K562 (cell line): ENCODE measurements at regions not wholly inside any gene's neighbourhood (a gene's known extent, or its start where the extent isn't known, plus 50 kb on each side); places are given as distances from the start of the nearest gene placed in this dataset.

Experiments used
- CCNT2 ChIP-seq: IDR thresholded peaks from 2 replicates; pipeline ENCODE4 v1.6.1; 2011; ENCODE audit warnings: borderline replicate concordance, low read depth, mild to moderate bottlenecking, moderate library complexity, mixed read lengths, low read length; ENCODE audit not compliant: insufficient read length; ENCODE audit errors: extremely low read depth
- FUS ChIP-seq: fragments of 200-400 bp; formaldehyde crosslinking; optimal IDR thresholded peaks from 2 replicates; pipeline ENCODE3; 2017; ENCODE audit warnings: low read depth, low read length
- MTA1 ChIP-seq: fragments of 450-650 bp; IDR thresholded peaks from 2 replicates; pipeline ENCODE4 v1.6.1; 2017; ENCODE audit warnings: borderline replicate concordance
- MXI1 ChIP-seq: IDR thresholded peaks from 2 replicates; pipeline ENCODE4 v1.6.1; 2011; ENCODE audit warnings: low read depth, mild to moderate bottlenecking, improper control_type of control experiment, low read length
- NR1H2 ChIP-seq: sonication (generic); formaldehyde crosslinking; IDR thresholded peaks from 2 replicates; pipeline ENCODE4 v1.4.0; 2020; ENCODE audit warnings: mild to moderate bottlenecking, missing genetic modification reagents
- RBFOX2 ChIP-seq: fragments of 200-400 bp; formaldehyde crosslinking; IDR thresholded peaks from 2 replicates; pipeline ENCODE4 v1.6.1; 2017; ENCODE audit warnings: low read depth, mild to moderate bottlenecking, low read length, moderate library complexity
- SIX5 ChIP-seq, 2 experiments: IDR thresholded peaks; 2 replicates each; pipeline ENCODE4 v1.6.1; 2011; ENCODE audit warnings: low read length in 2 of 2, borderline replicate concordance in 1 of 2, low read depth in 1 of 2, mild to moderate bottlenecking in 1 of 2, moderate library complexity in 1 of 2; ENCODE audit not compliant: insufficient read depth in 1 of 2
- STAT5B ChIP-seq: fragments of 250-450 bp; sonication (Bioruptor Pico); IDR thresholded peaks from 2 replicates; pipeline ENCODE4 v1.8.0; 2021; ENCODE audit warnings: mild to moderate bottlenecking, inconsistent platforms
- SUPT5H ChIP-seq: fragments of 450-650 bp; IDR thresholded peaks from 2 replicates; pipeline ENCODE4 v1.6.1; 2016
- ZNF212 ChIP-seq: fragments of 450-650 bp; formaldehyde crosslinking; IDR thresholded peaks from 2 replicates; pipeline ENCODE4 v1.4.0; 2020; ENCODE audit warnings: mild to moderate bottlenecking
- TF ChIP-seq, protein P1 (sequence below): sonication (generic); formaldehyde crosslinking; IDR thresholded peaks from 2 replicates; pipeline ENCODE4 v1.8.1; 2023; ENCODE audit warnings: mild to moderate bottlenecking, missing genetic modification reagents
- TF ChIP-seq, protein P2 (sequence below): fragments of 250-450 bp; sonication (Bioruptor Pico); IDR thresholded peaks from 2 replicates; pipeline ENCODE4 v1.5.0; 2020; ENCODE audit warnings: mild to moderate bottlenecking

DNA sequence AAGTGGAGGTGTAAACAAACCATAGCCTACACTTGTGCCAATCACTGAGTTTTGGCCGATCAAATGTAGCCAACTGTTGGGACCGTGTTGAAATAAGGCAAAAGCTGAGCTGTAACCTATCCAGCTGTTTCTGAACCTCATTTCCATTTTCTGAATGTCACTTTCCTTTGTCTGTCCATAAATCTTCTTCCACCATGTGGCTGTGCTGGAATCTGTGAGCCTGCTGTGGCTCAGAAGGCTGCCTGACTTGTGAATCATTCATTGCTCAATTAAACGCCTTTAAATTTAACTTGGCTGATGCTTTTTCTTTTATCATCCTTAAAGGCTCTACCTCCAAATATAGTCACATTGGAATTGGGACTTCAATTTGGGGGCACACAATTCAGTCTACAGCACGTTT is 203.1 kb upstream of the MPPED2 start (continued):
- TF ChIP-seq MTA1 (no peak), ZNF212 (no peak), NR1H2 (CRISPR knock-in tag) (no peak), RBFOX2 (no peak), STAT5B (CRISPR knock-in tag) (no peak), CCNT2 (no peak), SUPT5H (no peak), SIX5 (IDR thresholded peaks at IDR 0.05; ENCODE audit: borderline replicate concordance in 1 of 2, insufficient read depth in 1 of 2, low read depth in 1 of 2, low read length in 2 of 2) (no peak), MXI1 (no peak), FUS (no peak)
- TF ChIP-seq, protein P1, sequence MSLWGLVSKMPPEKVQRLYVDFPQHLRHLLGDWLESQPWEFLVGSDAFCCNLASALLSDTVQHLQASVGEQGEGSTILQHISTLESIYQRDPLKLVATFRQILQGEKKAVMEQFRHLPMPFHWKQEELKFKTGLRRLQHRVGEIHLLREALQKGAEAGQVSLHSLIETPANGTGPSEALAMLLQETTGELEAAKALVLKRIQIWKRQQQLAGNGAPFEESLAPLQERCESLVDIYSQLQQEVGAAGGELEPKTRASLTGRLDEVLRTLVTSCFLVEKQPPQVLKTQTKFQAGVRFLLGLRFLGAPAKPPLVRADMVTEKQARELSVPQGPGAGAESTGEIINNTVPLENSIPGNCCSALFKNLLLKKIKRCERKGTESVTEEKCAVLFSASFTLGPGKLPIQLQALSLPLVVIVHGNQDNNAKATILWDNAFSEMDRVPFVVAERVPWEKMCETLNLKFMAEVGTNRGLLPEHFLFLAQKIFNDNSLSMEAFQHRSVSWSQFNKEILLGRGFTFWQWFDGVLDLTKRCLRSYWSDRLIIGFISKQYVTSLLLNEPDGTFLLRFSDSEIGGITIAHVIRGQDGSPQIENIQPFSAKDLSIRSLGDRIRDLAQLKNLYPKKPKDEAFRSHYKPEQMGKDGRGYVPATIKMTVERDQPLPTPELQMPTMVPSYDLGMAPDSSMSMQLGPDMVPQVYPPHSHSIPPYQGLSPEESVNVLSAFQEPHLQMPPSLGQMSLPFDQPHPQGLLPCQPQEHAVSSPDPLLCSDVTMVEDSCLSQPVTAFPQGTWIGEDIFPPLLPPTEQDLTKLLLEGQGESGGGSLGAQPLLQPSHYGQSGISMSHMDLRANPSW = no peak
- TF ChIP-seq, protein P2, sequence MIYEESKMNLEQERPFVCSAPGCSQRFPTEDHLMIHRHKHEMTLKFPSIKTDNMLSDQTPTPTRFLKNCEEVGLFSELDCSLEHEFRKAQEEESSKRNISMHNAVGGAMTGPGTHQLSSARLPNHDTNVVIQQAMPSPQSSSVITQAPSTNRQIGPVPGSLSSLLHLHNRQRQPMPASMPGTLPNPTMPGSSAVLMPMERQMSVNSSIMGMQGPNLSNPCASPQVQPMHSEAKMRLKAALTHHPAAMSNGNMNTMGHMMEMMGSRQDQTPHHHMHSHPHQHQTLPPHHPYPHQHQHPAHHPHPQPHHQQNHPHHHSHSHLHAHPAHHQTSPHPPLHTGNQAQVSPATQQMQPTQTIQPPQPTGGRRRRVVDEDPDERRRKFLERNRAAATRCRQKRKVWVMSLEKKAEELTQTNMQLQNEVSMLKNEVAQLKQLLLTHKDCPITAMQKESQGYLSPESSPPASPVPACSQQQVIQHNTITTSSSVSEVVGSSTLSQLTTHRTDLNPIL (CRISPR knock-in tag) = no peak
